IMR-90 (cell line): ENCODE measurements at regions not wholly inside any gene's neighbourhood (a gene's known extent, or its start where the extent isn't known, plus 50 kb on each side); places are given as distances from the start of the nearest gene placed in this dataset.
A peak's percentile ranks its signal among the peaks of the same experiment; 100 is the strongest.

Source experiments
- BHLHE40 ChIP-seq: fragments of 150-350 bp; IDR thresholded peaks from 2 replicates; pipeline ENCODE4 v1.6.1; 2016; ENCODE audit warnings: mild to moderate bottlenecking, low read depth, low read length
- POLR2A ChIP-seq: IDR thresholded peaks from 2 replicates; pipeline ENCODE4 v1.6.1; 2012; ENCODE audit warnings: mild to moderate bottlenecking, low read depth, low read length
- RAD21 ChIP-seq: IDR thresholded peaks from 2 replicates; pipeline ENCODE4 v1.6.1; 2012; ENCODE audit warnings: low read length, improper control_type of control experiment
- RCOR1 ChIP-seq: IDR thresholded peaks from 2 replicates; pipeline ENCODE4 v1.6.1; 2012; ENCODE audit warnings: mild to moderate bottlenecking, low read length, improper control_type of control experiment; ENCODE audit not compliant: insufficient replicate concordance
- TF ChIP-seq, protein P1 (sequence below): conservative IDR thresholded peaks from 2 replicates; pipeline ENCODE4 v1.5.1; 2012; ENCODE audit warnings: mild to moderate bottlenecking, low read depth, low read length, improper control_type of control experiment

DNA sequence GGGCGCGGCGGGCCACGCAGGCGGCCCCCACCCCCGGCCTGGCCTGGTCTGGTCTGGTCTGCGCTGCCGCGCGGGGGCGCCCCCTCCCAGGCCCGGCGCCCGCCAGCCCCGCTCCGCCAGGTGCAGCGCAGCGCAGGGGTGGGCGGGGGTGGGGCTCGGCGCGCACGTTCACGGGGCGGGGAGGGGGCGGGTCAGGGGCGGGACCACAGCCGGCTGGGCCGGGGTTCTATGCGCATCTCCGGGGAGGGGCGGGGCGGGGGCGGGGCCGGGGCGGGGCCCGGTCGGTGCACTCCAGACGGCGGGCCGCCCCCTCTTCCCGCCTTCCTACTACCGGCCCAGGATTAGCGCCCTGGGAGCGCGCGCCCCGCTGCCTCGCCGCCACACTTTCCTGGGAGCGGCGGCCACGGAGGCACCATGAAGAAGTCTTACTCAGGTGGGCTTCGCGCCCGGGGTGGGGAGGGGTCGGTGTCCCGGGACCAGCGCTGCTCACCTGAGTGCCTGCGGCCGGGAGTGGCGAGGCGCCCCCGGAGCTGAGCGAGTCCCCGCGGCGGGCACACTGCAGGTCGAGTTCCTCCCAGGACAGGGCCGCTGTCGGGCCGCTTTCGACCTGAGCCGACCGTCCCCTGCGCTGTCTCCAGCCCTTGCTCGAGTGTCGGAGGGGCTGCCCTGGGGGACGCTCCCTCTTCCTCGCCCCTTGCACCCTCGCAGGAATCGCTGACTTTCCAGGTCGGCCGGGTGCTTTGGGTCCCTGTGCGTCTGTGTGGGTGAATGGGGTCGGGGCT lies 140.5 kb downstream of the SEC14L1 start:
- no peak for TF ChIP-seq BHLHE40
- TF ChIP-seq POLR2A: peak; percentile 40; the same call in 1 of the 2 replicates
- TF ChIP-seq, protein P1, sequence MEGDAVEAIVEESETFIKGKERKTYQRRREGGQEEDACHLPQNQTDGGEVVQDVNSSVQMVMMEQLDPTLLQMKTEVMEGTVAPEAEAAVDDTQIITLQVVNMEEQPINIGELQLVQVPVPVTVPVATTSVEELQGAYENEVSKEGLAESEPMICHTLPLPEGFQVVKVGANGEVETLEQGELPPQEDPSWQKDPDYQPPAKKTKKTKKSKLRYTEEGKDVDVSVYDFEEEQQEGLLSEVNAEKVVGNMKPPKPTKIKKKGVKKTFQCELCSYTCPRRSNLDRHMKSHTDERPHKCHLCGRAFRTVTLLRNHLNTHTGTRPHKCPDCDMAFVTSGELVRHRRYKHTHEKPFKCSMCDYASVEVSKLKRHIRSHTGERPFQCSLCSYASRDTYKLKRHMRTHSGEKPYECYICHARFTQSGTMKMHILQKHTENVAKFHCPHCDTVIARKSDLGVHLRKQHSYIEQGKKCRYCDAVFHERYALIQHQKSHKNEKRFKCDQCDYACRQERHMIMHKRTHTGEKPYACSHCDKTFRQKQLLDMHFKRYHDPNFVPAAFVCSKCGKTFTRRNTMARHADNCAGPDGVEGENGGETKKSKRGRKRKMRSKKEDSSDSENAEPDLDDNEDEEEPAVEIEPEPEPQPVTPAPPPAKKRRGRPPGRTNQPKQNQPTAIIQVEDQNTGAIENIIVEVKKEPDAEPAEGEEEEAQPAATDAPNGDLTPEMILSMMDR: peak; percentile 39
- TF ChIP-seq RAD21: peak; percentile 39; the same call in 1 of the 2 replicates
- no peak for TF ChIP-seq RCOR1
